GM19463 (cell line): ENCODE measurements at regions not wholly inside any gene's neighbourhood (a gene's known extent, or its start where the extent isn't known, plus 50 kb on each side); places are given as distances from the start of the nearest gene placed in this dataset.

Experiments
- ATAC-seq: cut with Tn5 transposase; IDR thresholded peaks from one replicate; pipeline ENCODE4 v1.9.1; 2021; ENCODE audit warnings: mild to moderate bottlenecking, moderate library complexity; ENCODE audit not compliant: unreplicated experiment

DNA sequence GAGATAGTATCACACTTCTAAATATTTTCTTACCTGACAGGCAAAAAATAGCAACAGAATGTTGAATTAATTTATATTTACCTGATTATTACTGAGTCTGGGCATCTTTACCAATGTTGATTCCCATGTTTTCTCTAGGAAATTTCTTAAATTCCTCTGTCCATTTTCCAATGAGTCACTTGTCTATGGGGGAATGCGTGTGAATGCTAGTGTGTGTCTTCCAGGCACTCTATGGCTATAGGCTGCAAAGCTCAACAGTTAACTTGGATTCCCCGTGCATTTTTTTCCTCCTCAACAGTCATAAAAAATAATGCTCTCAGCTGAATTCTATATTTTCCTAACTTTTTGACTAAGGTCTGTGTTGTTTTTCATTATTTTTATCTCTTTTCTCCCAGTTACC, 1385.8 kb upstream of the FLRT2 start:
- ATAC-seq, result no peak

DNA sequence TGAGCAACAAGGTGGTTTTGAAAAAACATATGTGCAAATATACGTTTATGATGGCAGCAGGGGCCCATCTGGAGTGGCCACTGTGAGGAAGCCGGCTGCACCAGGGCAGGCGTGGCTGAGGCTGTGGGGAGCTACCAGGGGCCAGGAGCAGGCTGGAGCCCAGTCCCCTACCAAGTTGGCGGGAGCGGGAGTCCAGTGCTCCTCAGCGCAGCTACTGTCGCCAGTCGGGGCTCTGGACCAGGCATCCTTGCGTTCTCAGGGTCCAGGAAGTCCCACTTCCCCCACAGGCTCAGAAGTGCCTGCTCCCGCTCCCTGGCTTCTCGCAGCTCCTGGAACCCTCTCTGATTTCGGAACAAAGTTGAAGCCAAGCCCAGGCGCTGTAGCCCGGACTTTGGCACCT, 1377.5 kb upstream of the FLRT2 start:
- no peak for ATAC-seq

DNA sequence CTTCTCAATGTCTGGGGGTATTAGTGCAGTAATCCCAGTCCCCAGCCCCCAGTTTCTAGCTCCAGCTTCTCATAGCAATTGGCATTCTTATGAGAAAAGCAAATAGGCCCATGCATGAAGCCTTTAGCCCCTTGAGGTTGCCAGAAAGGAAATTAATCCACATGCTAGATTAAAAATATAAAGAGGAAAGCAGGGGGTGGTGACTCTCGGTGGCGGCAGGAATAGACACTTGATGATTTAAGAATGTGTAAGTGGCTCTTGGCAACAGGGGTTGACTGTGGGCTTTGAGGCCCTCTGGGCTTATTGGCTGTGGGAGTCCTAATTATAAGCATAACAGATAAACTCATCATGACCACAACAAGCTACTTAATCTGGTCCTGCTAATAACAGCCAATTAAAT, 1367.3 kb upstream of the FLRT2 start:
- ATAC-seq, result no peak

DNA sequence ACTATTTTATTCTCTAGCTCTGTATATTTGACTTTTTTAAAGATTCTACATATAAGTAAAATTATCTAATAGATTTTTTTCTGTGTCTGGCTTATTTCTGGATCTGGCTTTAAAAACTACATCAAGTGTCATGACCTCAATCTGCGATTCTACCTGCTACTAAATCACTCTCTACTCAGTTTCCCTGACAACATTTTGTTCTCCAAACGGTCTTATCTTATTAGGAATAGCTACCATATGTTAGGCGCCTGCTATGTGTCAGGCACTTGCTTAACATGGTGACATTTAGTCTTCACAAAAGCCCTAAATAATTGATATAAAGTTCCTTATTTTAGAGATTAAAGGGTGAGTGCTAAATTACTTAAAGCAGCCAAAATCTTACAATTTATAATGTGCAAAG, 1362.9 kb upstream of the FLRT2 start:
- ATAC-seq, result no peak

DNA sequence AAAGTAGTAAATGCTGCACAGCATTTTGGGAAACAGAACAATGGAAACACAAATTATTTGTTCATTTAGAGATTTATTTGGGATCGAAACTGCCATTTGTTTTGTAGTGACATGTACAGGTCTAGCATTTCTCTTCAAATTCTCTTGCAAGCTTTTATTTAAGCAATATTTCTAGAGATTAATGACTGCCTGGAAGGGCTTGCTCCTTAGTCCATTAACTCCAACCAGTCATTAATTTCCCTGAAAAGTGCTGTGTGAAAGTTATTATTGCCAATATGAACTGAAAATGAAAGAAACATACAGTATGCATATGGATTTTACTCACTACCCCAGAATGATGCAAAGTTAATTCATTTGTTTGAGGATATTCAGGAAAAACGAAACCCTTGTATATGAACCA, 1349.6 kb upstream of the FLRT2 start:
- no peak for ATAC-seq

DNA sequence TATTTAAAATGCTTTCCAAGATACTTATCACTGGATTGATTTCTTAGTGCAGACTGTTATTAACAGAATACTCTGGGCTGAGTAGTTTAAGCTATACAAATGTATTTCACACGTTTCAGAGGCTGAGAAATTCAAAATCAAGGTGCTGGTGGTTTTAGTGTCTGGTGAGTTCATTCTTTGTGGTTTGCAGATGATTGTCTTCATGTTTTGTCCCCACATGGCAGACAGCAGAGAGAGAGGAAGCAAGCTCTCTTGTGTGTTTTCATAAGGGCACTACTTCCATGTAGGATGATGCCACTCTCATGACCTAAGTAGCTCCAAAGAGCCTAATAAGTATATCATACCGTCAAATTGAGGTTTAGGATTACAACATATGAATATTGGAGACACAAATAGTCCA, 1348.9 kb upstream of the FLRT2 start:
- no peak for ATAC-seq

DNA sequence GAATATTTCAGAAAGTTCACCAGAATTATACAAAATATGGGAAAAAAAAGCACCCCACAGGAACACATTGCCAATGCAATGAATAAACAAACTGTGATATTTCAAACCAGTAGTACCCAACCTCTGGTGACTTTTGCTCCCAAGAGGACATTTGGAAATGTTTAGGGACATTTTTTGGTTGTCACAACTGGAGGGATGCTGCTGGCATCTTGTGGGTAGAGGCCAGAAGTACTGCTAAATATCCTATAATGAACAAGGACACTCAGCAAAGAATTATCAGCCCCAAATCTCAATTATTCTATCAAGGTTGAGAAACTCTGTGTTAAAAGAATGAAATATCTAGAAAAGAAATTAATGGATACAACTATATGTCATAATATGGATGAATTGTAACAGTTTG, 1334.4 kb upstream of the FLRT2 start:
- ATAC-seq, result no peak

DNA sequence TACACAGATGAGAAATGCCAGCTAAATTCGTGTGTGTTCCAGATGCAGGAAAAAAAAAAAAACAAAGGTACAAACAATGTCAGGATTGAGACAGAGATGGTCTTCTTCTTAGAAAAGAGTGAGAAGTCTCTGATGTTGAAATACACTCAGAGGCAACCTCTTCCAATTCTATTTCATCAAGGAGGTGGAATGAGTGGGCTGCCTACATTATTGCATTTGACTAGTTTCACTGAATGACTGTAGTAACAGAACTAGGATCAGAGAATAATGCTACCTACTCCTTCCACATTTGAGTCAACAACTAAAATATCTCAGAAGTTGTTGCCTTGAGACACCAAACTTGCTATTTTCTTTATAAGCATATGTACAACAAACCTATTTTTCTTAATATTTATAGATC, 1332.2 kb upstream of the FLRT2 start:
- ATAC-seq, result no peak

DNA sequence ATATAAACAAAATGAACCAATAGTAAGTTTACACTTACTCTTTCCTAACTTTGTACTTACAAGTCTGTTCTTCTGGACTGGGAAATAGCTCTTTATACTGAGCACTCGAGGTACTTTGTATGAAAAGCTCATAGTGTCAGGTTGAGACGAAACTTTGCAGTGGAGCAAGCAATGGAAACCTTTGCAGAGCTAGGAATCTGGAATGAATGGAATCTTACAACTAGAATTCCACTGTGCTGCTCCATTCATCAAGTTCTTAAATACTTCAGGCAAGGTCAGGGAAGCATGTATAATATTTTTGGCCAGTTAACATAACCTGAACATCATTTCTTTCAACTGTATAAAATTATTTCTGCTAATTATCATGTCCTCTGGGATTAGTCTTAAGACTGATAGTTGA, 1327.5 kb upstream of the FLRT2 start:
- no peak for ATAC-seq

DNA sequence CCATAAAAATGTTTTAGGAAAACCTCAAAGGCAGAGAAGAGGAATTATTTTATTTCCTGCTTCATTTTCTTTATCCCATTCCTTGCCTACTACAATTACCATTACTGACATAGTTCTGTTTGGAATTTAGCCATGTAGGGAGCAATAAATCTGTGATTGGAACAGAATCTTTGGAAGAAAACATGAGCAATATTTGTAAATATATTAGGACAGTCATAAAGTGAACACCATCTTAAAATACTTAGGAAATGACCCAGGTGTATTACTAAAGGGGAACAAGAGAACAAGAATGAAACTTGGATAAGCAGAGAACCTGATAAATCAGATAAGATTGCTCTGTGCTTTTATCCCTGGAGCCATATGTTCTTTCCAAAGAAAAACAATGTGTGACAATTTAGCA, 1326.0 kb upstream of the FLRT2 start:
- no peak for ATAC-seq

DNA sequence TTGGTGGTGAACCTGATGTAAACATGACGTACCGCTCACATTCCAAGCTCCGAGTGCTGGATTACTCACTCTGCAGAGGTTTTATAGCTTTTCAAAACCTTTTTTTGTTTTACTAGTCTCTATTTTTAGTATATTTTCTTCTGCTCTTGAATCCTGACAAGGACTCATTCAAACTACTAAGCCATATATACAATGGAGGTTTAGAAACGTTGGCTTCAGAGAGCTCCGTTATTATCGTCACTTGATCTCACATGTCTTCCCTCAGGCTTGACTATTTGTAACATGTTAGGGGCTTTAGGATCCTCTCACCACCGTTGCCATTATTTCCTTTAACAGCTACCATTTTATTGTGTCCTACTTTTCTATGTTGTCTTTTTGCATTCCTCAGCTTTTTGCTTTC, 1321.5 kb upstream of the FLRT2 start:
- no peak for ATAC-seq

DNA sequence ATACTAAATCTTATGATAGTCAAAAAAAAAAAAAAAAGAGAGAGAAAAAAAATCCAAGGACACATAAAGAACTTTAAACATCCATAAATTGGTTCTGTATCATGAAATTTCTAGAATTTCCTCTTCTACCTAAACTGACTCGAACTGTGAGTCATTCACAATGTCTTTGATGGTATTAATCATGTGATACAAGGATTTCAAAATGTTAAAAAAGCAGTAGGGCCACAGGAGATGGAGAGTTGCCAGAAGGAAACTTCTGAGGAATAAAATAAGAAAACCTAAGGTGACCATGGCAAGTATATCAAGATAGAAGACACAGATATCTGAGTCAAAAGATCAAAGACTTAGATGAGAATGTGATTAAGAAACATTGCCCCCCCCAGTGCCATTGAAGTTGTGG, 1320.9 kb upstream of the FLRT2 start:
- no peak for ATAC-seq

DNA sequence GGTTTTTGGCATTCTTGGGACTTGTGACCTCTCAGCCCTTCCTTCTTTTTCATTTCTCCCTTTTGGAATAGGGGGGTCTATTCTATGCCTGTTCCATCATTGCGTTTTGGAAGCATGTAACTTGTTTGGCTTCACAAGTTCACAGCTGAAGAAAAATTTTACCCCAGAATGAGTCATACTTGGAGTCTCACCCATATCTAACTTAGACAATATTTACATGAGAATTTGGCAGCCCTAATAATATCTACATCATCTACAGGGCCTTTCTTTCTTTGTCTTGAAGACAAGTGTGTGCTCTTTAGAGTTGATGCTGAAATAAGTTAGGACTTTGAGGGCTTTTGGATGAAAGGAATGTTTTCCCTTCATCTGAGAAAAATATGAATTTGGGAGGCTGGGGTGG, 1312.9 kb upstream of the FLRT2 start:
- ATAC-seq, result no peak

DNA sequence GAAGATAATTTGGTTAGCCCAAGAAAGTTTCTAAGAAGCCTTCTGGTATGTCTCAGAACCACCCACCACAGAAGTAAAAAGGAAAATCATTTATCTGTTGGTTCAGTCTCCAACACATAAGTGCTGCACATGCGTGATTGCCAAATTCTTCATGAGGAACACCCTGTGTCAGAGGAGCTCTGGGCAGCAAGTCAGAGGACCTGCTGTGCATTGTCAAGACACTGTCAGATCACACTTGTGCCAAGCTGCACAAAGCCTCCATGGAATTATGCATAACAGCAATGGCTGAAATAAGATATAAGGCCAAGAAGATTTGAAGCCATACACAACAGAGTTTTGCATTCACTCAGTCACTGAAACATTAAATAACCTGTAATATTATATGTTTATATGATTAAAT, 1304.7 kb upstream of the FLRT2 start:
- no peak for ATAC-seq

DNA sequence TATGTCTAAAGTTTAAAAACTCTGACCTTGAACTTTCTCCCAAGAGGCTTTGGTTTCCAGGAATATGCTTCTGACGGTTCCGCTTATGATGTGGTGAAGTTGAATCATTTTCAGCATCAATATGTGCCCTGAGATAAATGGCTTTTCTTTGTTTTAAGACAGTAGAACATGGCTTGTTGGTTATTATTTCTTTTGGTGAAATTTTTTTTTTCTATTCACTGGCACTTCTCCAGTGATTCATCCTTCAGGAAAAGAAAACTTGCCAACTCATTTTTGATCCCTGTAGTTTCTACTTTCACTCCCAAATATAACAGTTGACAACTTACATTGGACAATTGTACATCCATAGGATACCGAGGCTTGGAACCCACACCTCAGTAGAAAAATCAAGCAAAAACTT, 1301.2 kb upstream of the FLRT2 start:
- ATAC-seq, result no peak

DNA sequence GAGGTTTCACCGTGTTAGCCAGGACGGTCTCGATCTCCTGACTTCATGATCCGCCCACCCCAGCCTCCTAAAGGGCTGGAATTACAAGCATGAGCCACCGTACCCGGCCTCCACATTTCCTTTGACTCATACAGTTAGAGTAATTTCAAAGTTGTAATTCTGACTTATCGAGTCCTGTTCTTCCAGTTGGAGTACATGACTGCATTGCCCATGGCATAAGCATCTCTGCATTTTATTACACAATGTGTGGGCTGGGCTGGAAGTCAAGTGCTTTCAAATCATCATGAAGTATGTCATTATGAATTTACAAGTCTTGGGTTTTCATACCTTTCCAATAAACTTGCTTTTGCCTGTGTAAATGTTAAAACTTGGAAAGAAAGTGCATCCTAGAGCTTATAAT, 1295.7 kb upstream of the FLRT2 start:
- ATAC-seq, result no peak

DNA sequence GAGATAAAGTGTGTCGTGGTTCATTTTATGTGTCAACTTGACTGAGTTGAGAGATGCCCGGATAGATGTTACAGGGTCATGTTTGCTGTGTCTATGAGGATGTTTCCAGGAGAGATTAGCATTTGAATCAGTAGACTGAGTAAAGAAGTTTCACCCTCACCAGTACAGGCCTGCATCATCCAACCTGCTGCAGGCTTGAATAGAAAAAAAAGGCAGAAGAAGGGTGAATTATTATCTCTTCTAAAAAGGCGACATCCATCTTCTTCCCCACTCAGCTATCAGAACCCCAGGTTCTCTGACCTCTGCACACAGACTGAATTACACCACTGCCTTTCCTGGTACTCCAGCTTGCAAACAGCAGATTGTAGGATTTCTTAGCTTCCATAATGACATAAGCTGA, 1293.7 kb upstream of the FLRT2 start:
- no peak for ATAC-seq

DNA sequence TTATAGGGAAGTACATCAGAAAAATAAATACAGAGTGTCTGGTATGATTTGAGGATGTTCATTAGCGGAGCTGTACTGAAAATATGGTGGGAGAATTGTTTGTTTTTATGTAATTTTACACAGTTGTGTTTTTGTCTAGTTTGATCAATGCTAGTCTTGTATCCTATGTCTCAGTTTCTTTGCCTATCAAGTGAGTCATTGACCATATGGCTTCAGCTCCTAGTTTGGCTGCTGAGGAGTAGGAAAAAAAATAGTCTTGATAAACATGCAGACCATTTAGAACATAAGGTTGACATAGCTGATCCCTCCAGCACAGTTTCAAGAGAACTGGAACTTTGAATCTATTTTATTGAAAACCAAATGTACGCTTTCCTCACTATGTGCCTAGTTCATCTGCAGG, 1292.1 kb upstream of the FLRT2 start:
- ATAC-seq, result no peak

DNA sequence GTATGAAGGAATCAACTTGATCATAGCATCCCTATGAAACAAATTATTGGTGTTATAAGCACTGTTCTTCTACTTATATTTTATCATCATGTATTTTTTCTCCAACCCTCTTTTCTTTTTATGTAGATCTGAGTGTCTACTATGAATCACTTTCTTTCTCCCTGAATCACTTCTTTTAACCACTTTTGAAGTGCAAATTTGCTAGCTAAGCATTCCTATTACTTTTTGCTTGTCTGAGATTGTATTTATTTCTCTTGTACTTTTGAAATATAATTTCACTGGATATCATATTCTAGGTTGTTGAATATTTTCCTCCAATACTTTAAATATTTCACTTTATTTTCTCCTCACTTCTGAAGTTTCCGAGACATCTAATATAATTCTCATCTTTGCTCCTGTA, 1282.3 kb upstream of the FLRT2 start:
- ATAC-seq, result no peak

DNA sequence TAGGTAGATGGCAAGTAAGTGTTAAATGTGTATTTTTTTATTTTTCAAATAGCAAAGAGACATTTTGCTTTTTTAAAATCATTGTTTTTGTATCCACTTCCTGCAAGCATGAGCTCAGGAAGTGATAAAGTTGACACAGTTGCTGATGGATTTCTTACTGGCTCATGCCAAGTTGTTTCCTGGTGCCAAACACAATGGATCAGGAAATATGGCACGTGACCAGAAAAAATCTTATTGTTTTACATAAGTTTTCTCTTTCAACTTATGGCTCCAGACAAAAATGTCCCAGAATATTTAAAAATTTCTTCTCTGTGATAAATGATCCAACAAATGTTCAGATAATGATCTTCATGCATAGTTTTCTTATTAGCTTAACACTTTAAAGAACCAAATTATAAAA, 1279.1 kb upstream of the FLRT2 start:
- no peak for ATAC-seq

DNA sequence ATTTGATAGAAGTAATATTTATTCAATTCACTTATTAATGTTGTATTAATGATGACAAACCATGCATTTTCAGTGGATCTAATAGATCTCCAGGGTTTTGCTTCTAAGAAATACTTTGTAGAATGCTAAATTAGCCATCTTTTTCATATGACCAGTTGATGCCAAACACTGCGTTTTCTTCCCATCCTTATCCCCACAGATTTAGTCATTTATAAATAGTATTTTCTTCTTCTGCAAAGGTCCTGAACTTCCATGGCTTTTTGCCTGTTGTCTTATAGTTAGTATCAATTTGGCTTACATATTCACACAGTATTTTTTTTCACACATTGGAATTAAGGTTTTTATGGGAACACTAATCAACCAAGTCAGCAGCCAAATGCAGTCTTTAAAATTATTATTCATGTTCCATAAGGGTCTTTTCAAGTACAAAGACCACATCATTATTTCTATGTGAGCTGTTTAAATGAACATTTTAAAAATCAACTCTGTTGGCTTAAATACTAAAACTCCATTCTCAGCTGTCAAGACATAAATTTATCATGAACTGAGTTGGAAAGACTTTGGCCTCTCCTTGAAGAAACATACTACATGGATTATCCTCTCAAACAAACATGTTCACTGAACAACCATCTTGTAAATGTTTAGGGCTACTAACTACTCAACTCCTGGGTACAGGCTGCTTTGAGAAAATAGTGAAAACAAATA, 1278.4 kb upstream of the FLRT2 start:
- ATAC-seq, result no peak

DNA sequence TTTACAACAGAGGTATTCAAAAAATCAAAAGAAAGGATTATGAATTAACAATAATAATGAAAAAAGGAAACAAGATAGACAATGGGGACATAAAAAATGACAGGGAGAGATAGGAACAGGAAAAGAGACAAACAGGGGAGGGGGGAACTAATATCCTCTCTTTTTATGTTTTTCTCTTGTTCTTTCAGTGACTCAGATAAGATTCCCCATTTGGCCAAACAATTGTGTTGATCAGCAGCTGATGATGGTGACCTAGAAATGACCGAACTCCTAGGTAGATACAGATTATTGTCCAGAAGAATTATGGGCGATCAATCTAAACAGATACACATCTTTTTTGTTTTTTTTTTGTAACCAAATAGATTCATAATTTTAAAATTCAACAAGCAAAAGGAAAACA, 1277.2 kb upstream of the FLRT2 start:
- ATAC-seq, result no peak

DNA sequence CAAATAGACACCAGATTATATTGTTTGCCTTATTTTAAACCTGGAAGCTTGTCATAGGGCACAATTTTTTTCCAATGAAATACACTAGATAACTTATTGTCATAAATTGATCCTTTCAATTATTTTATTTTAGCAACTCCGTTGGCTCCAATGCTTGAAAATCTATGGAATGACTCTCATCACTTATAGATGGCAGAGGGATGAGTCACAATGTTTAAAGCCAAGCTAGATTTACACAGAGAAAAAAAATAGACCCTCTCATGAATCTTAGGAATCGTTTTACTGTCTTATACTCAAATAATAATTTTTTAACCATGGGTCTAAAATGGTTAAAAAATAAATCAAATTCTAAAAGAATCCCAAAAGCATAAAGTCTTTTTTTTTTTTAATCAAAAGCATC, 1276.6 kb upstream of the FLRT2 start:
- ATAC-seq, result no peak

DNA sequence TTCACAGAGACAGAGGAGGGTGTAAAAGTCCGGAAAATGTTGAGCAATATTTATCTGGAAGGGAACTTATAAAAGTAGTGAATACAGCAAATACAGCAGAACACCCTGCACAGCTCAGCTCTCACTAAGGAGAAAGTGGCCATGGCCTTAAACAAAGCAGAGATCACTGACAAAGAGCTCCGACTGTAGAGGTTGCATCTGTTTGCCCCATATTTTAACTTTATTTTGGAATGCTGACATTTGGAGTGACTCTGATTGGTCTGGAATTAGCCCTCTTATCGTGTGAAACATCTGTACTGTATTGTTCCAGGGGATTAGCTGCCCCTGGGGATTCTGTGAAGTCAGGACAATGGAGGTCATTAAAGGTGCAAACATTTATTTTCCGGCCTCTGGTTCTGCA, 1275.7 kb upstream of the FLRT2 start:
- ATAC-seq, result no peak
